ENCODE measurements at regions not wholly inside any gene's neighbourhood (a gene's known extent, or its start where the extent isn't known, plus 50 kb on each side); places are given as distances from the start of the nearest gene placed in this dataset.

DNA sequence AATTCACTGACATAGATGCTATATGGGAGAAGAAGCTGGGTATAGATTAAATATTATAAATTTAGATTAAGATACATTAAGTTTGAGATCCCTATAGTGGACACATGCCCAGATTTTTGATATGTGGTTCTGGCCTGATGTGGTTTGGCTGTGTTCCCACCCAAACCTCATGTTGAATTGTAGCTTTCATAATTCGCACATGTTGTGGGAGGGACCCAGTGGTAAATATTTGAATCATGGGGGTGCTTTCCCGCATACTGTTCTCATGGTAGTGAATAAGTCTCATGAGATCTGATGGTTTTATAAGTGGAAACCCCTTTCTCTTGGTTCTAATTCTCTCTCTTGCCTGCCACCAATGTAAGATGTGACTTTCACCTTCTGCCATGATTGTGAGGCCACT is 189.4 kb upstream of the CD96 start:
- Histone ChIP-seq H3K27me3 (ENCODE audit: insufficient read depth, low read length) (no peaks in the 10 kb centered on the region), H3K79me2 (ENCODE audit: insufficient read depth, low read length) (no peaks in the 10 kb centered on the region), H3K9me3 (ENCODE audit: control insufficient read depth in 1 of 2, insufficient read depth in 1 of 2, low read depth in 1 of 2, low read length in 2 of 2) (no peaks in the 10 kb centered on the region), H2AFZ (ENCODE audit: low read depth, low read length, poor library complexity, severe bottlenecking) (no peak overlapping the region), H3K36me3 (ENCODE audit: control insufficient read depth in 1 of 2, insufficient read depth in 2 of 2, low read length in 2 of 2) (no peaks in the 10 kb centered on the region), H3K4me3 (replicated peaks in 1 of 2; ENCODE audit: low read depth in 1 of 2, low read length in 2 of 2) (no peak overlapping the region), H3K4me1 (ENCODE audit: control insufficient read depth in 1 of 2, insufficient read depth in 2 of 2, low read length in 2 of 2) (no peaks in the 10 kb centered on the region), H3K9me2 (ENCODE audit: insufficient read depth) (no peaks in the 10 kb centered on the region), H3K9ac (ENCODE audit: low read length) (no peak overlapping the region), H3K4me2 (ENCODE audit: low read length) (no peak overlapping the region), H4K20me1 (ENCODE audit: insufficient read depth) (no peaks in the 10 kb centered on the region), H3K27ac (ENCODE audit: low read depth, low read length) (no peak overlapping the region)
- DNase-seq (ENCODE audit: low read depth, low spot score), result no peak
- RAD21 ChIA-PET (ENCODE audit: low non-redundant PET in 1 of 2, low total read pairs in 2 of 2, uncharacterized antibody in 2 of 2, unreplicated experiment in 2 of 2), result no interaction called here
- no peak for TF ChIP-seq ZNF274 (IDR thresholded peaks at IDR 0.05; ENCODE audit: low read depth, low read length)
- TF ChIP-seq, protein P1, sequence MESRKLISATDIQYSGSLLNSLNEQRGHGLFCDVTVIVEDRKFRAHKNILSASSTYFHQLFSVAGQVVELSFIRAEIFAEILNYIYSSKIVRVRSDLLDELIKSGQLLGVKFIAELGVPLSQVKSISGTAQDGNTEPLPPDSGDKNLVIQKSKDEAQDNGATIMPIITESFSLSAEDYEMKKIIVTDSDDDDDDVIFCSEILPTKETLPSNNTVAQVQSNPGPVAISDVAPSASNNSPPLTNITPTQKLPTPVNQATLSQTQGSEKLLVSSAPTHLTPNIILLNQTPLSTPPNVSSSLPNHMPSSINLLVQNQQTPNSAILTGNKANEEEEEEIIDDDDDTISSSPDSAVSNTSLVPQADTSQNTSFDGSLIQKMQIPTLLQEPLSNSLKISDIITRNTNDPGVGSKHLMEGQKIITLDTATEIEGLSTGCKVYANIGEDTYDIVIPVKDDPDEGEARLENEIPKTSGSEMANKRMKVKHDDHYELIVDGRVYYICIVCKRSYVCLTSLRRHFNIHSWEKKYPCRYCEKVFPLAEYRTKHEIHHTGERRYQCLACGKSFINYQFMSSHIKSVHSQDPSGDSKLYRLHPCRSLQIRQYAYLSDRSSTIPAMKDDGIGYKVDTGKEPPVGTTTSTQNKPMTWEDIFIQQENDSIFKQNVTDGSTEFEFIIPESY (IDR thresholded peaks at IDR 0.05; ENCODE audit: extremely low read depth, insufficient replicate concordance, low read length), result no peak
- no peak for TF ChIP-seq RAD21 (IDR thresholded peaks at IDR 0.05; ENCODE audit: low read depth)
- TF ChIP-seq FOSL1 (IDR thresholded peaks at IDR 0.05; ENCODE audit: low read depth), result no peak
- TF ChIP-seq, protein P2, sequence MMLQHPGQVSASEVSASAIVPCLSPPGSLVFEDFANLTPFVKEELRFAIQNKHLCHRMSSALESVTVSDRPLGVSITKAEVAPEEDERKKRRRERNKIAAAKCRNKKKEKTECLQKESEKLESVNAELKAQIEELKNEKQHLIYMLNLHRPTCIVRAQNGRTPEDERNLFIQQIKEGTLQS (IDR thresholded peaks at IDR 0.05), result no peak
- TF ChIP-seq, protein P3, sequence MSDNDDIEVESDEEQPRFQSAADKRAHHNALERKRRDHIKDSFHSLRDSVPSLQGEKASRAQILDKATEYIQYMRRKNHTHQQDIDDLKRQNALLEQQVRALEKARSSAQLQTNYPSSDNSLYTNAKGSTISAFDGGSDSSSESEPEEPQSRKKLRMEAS (IDR thresholded peaks at IDR 0.05), result no peak
- TF ChIP-seq SRF (IDR thresholded peaks at IDR 0.05; ENCODE audit: low read depth), result no peak
- TF ChIP-seq ELF1 (IDR thresholded peaks at IDR 0.05; ENCODE audit: borderline replicate concordance, low read depth), result no peak
- TF ChIP-seq POLR2A (IDR thresholded peaks at IDR 0.05; ENCODE audit: borderline replicate concordance, extremely low read depth, insufficient read depth, insufficient read length), result no peak
- TF ChIP-seq JUND (IDR thresholded peaks at IDR 0.05), result no peak
- TF ChIP-seq CEBPB (IDR thresholded peaks at IDR 0.05; ENCODE audit: low read depth), result no peak
- TF ChIP-seq, protein P4, sequence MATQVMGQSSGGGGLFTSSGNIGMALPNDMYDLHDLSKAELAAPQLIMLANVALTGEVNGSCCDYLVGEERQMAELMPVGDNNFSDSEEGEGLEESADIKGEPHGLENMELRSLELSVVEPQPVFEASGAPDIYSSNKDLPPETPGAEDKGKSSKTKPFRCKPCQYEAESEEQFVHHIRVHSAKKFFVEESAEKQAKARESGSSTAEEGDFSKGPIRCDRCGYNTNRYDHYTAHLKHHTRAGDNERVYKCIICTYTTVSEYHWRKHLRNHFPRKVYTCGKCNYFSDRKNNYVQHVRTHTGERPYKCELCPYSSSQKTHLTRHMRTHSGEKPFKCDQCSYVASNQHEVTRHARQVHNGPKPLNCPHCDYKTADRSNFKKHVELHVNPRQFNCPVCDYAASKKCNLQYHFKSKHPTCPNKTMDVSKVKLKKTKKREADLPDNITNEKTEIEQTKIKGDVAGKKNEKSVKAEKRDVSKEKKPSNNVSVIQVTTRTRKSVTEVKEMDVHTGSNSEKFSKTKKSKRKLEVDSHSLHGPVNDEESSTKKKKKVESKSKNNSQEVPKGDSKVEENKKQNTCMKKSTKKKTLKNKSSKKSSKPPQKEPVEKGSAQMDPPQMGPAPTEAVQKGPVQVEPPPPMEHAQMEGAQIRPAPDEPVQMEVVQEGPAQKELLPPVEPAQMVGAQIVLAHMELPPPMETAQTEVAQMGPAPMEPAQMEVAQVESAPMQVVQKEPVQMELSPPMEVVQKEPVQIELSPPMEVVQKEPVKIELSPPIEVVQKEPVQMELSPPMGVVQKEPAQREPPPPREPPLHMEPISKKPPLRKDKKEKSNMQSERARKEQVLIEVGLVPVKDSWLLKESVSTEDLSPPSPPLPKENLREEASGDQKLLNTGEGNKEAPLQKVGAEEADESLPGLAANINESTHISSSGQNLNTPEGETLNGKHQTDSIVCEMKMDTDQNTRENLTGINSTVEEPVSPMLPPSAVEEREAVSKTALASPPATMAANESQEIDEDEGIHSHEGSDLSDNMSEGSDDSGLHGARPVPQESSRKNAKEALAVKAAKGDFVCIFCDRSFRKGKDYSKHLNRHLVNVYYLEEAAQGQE (IDR thresholded peaks at IDR 0.05; ENCODE audit: low read depth), result no peak
- TF ChIP-seq YY1 (IDR thresholded peaks at IDR 0.05; ENCODE audit: extremely low read depth, insufficient replicate concordance, low read depth, low read length), result no peak
- TF ChIP-seq TCF7L2 (IDR thresholded peaks at IDR 0.05; ENCODE audit: borderline replicate concordance, extremely low read depth, insufficient read depth, insufficient read length), result no peak
- no peak for TF ChIP-seq ZFX (IDR thresholded peaks at IDR 0.05)
- TF ChIP-seq SIN3A (IDR thresholded peaks at IDR 0.05; ENCODE audit: low read depth), result no peak
- TF ChIP-seq EZH2 (IDR thresholded peaks at IDR 0.05), result no peak
- no peak for TF ChIP-seq SP1 (IDR thresholded peaks at IDR 0.05; ENCODE audit: low read depth)
- TF ChIP-seq CBX3 (IDR thresholded peaks at IDR 0.05; ENCODE audit: low read depth), result no peak
- POLR2A ChIA-PET, result no interaction called here
- CTCF ChIA-PET, result no interaction called here
- BruUV-seq (replicated peaks), result no TSS peak
- ATAC-seq, result no peak
- intact Hi-C loops (cut with micrococcal nuclease), result no loop called here

Measured in HCT116 (cell line).